Fibroblast of lung (primary cell): ENCODE measurements at regions not wholly inside any gene's neighbourhood (a gene's known extent, or its start where the extent isn't known, plus 50 kb on each side); places are given as distances from the start of the nearest gene placed in this dataset.
A peak's percentile ranks its signal among the peaks of the same experiment; 100 is the strongest.

ENCODE experiments used
- DNase-seq, 2 donors: peaks; one replicate each; pipeline versions ENCODE4 v3.0.0 to v3.0.0-alpha.2; 2010; ENCODE audit warnings: low read depth in 2 of 2
- H2AFZ ChIP-seq: 2 replicates; pipeline ENCODE4 v1.5.1; 2012; ENCODE audit warnings: low read length, control low read depth, inconsistent platforms
- H3K27ac ChIP-seq: 2 replicates; pipeline ENCODE4 v1.5.1; 2011; ENCODE audit warnings: low read length, control low read depth; ENCODE audit not compliant: insufficient read depth
- H3K27me3 ChIP-seq: 2 replicates; pipeline ENCODE4 v1.5.1; 2011; ENCODE audit warnings: mild to moderate bottlenecking, low read length; ENCODE audit not compliant: control insufficient read depth, insufficient read depth
- H3K36me3 ChIP-seq: 2 replicates; pipeline ENCODE4 v1.5.1; 2011; ENCODE audit warnings: low read length; ENCODE audit not compliant: control insufficient read depth, insufficient read depth
- H3K4me1 ChIP-seq: 2 replicates; pipeline ENCODE4 v1.5.1; 2011; ENCODE audit warnings: low read length; ENCODE audit not compliant: control insufficient read depth, insufficient read depth; ENCODE audit errors: extremely low read depth
- H3K4me2 ChIP-seq: 2 replicates; pipeline ENCODE4 v1.5.1; 2011; ENCODE audit warnings: low read length, control low read depth; ENCODE audit not compliant: insufficient read depth; ENCODE audit errors: extremely low read depth
- H3K4me3 ChIP-seq, 4 experiments: fragments of 200-600 bp in 1 of 4; sonication (generic) in 1 of 4; replicated peaks in 1 of 4; 2 replicates each; pipeline ENCODE4 v1.5.1; 2011 to 2016; ENCODE audit warnings: low read length in 4 of 4, low read depth in 3 of 4, mild to moderate bottlenecking in 3 of 4, control low read depth in 2 of 4, inconsistent platforms in 1 of 4, mixed read lengths in 1 of 4; ENCODE audit not compliant: insufficient read depth in 1 of 4; ENCODE audit errors: control extremely low read depth in 1 of 4
- H3K79me2 ChIP-seq: 2 replicates; pipeline ENCODE4 v1.5.1; 2012; ENCODE audit warnings: mild to moderate bottlenecking, low read length, inconsistent platforms; ENCODE audit not compliant: control insufficient read depth, insufficient read depth
- H3K9ac ChIP-seq: 2 replicates; pipeline ENCODE4 v1.5.1; 2011; ENCODE audit warnings: mild to moderate bottlenecking, low read length, control low read depth; ENCODE audit not compliant: insufficient read depth
- H3K9me3 ChIP-seq: 2 replicates; pipeline ENCODE4 v1.5.1; 2012; ENCODE audit warnings: low read depth, low read length; ENCODE audit not compliant: control insufficient read depth, insufficient read depth
- H4K20me1 ChIP-seq: 2 replicates; pipeline ENCODE4 v1.5.1; 2011; ENCODE audit warnings: low read length; ENCODE audit not compliant: control insufficient read depth, insufficient read depth; ENCODE audit errors: extremely low read depth
- EZH2 ChIP-seq: IDR thresholded peaks from 2 replicates; pipeline ENCODE4 v1.5.1; 2012; ENCODE audit warnings: low read length, control low read depth, mild to moderate bottlenecking; ENCODE audit errors: missing control alignments
- TF ChIP-seq, protein P1 (sequence below), 2 donors: IDR thresholded peaks in 1 of 2; conservative IDR thresholded peaks in 1 of 2; 1 replicate in 1 of 2; 2 replicates in 1 of 2; pipeline ENCODE4 v1.5.1; 2011 to 2012; ENCODE audit warnings: low read length in 2 of 2, control low read depth in 1 of 2, inconsistent platforms in 1 of 2, low read depth in 1 of 2, mild to moderate bottlenecking in 1 of 2

DNA sequence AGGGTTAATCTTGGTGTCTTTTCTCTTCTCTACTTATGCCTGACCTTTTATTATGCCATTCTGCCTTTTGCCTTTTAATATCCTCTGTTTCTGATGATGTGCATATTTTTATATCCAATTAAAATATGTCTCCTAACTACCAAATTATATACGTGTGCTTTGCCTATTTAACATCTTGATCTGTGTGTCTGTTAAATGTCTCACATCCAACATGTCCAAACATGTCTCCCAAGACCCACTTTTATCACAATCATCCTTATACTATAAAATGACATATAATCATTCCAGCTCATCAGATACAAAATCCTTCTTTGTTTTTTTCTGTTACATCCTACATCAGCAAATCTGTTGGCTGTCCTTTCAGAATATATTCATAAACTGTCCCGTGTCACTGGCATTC is 539.5 kb downstream of the ZPLD1 start:
- Histone ChIP-seq H4K20me1 (no peaks in the 10 kb centered on the region), H3K27me3 (no peaks in the 10 kb centered on the region), H3K36me3 (no peaks in the 10 kb centered on the region), H3K4me3 (no peak overlapping the region), H3K4me2 (no peak overlapping the region), H3K27ac (no peak overlapping the region), H2AFZ (no peak overlapping the region), H3K79me2 (no peaks in the 10 kb centered on the region), H3K9ac (no peak overlapping the region), H3K9me3 (no peaks in the 10 kb centered on the region), H3K4me1 (no peaks in the 10 kb centered on the region)
- TF ChIP-seq, protein P1, sequence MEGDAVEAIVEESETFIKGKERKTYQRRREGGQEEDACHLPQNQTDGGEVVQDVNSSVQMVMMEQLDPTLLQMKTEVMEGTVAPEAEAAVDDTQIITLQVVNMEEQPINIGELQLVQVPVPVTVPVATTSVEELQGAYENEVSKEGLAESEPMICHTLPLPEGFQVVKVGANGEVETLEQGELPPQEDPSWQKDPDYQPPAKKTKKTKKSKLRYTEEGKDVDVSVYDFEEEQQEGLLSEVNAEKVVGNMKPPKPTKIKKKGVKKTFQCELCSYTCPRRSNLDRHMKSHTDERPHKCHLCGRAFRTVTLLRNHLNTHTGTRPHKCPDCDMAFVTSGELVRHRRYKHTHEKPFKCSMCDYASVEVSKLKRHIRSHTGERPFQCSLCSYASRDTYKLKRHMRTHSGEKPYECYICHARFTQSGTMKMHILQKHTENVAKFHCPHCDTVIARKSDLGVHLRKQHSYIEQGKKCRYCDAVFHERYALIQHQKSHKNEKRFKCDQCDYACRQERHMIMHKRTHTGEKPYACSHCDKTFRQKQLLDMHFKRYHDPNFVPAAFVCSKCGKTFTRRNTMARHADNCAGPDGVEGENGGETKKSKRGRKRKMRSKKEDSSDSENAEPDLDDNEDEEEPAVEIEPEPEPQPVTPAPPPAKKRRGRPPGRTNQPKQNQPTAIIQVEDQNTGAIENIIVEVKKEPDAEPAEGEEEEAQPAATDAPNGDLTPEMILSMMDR (conservative IDR thresholded peaks at IDR 0.05 in 1 of 2, IDR thresholded peaks at IDR 0.05 in 1 of 2; ENCODE audit: low read depth in 1 of 2, low read length in 2 of 2), result no peak
- TF ChIP-seq EZH2, result no peak
- DNase-seq, result no peak

GRCh38 chr3:102979191-102979590 is 544.4 kb downstream of the ZPLD1 start:
- Histone ChIP-seq H3K9me3 (no peaks in the 10 kb centered on the region), H2AFZ (no peak overlapping the region), H3K27me3 (no peaks in the 10 kb centered on the region), H3K27ac (no peak overlapping the region), H4K20me1 (no peaks in the 10 kb centered on the region), H3K9ac (no peak overlapping the region), H3K36me3 (no peaks in the 10 kb centered on the region), H3K4me3 (no peak overlapping the region), H3K79me2 (no peaks in the 10 kb centered on the region), H3K4me2 (no peak overlapping the region), H3K4me1 (no peaks in the 10 kb centered on the region)
- TF ChIP-seq, protein P1 (conservative IDR thresholded peaks at IDR 0.05 in 1 of 2, IDR thresholded peaks at IDR 0.05 in 1 of 2; ENCODE audit: low read depth in 1 of 2, low read length in 2 of 2), result no peak
- DNase-seq, result peak; percentile 1 to 62

GRCh38 chr3:102979682-102980354 is 545.0 kb downstream of the ZPLD1 start:
- TF ChIP-seq EZH2, result no peak
- TF ChIP-seq, protein P1 (conservative IDR thresholded peaks at IDR 0.05 in 1 of 2, IDR thresholded peaks at IDR 0.05 in 1 of 2; ENCODE audit: low read depth in 1 of 2, low read length in 2 of 2), result no peak
- peak overlapping the region; percentile 23 for H3K4me2 ChIP-seq
- H3K27ac ChIP-seq, result no peak overlapping the region
- H3K79me2 ChIP-seq, result no peaks in the 10 kb centered on the region
- no peaks in the 10 kb centered on the region for H3K27me3 ChIP-seq
- no peak overlapping the region for H2AFZ ChIP-seq
- no peaks in the 10 kb centered on the region for H3K9me3 ChIP-seq
- peak; percentile 99 for DNase-seq
- peak overlapping the region in 1 of 4 experiments; percentile 31 for H3K4me3 ChIP-seq
- no peaks in the 10 kb centered on the region for H3K4me1 ChIP-seq
- H3K9ac ChIP-seq, result no peak overlapping the region
- H3K36me3 ChIP-seq, result no peaks in the 10 kb centered on the region
- no peaks in the 10 kb centered on the region for H4K20me1 ChIP-seq
